NCI-H2227 treated with DMSO at 0.1 percent for 48 hours (cell line): ENCODE measurements at regions not wholly inside any gene's neighbourhood (a gene's known extent, or its start where the extent isn't known, plus 50 kb on each side); places are given as distances from the start of the nearest gene placed in this dataset.
A peak's percentile ranks its signal among the peaks of the same experiment; 100 is the strongest.
"Not testable (repeated sequence)": the region's sequence is repeated elsewhere in the genome, so short reads cannot be mapped to it uniquely, and the experiment has no call there.

Experiments
- DNase-seq: peaks from one replicate; lab custom pipeline; 2025; lab: John Stamatoyannopoulos, UW

DNA sequence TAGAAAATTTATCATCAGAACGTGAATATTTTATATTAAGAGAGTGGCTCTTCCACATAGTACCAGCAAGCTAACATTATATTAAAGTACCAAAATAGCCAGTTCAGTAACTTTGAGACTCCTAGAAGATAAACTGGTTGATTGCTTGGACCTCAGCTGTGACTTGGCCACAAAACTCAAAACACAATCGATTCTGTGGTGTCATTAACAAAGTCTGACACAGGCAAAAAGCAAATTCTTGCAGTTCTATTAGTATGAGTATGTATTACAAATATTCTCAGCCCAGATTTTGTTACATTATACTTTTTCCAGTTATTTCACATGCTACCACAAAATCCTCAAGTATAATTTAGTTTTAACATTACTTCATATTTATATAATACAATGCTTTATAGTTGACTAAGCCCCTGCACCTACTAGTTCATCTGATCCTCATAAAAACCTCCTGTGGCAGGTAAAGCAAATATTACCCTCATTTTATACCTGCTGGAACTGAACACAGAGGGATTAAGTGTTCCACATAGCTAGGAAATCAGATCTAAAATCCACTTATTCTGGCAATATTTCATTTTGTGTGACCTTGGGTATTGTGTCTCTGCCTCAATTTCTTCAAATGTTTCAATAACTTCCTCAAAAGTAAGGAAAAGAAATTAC, 279.9 kb upstream of the MKLN1 start:
- DNase-seq = no peak

DNA sequence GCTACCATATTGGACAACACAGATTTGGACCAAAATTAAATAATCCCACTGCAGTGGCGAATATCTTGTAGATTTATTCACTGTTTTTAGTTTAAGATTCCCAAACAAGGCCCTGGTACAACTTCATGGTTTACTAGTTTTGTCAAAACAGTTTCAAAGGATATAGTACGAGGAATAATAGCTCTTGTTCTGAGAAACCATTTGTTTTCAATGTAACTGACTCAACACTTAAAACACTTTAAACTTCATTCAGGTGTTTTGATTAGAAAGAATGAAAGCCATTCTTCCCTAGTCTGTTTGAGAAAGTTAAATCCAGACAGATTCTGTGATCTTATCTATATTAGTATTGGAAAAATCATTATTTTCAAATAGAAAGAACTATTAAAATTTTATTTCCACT, 276.4 kb upstream of the MKLN1 start:
- no peak for DNase-seq

DNA sequence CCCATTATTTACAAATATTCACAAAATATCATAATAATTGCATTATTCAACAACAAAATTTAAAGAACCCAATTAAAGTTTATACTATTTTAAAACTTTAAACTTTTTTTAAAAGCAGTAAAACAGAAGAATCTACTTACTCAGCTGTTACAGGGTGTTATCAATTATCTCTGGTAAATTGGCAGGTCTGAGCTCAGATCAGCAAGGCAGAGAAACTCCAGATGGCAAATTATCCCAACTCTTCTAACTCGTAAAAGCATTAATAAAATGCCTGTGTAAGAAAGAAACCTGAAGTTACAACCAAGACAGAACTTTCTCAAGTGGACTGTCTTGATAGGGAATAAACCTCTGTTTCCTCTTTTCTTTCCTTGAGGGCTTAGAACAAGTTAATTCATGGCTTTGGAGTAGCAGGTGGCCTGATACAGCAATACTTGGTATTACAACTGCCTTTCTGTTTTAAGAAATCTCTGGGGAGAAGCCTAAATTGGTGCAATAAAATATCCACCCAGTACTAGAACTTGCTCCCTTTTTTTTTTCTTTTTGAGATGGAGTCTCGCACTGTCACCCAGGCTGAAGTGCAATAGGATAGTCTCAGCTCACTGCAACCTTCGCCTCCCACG, 275.3 kb upstream of the MKLN1 start:
- DNase-seq = no peak

DNA sequence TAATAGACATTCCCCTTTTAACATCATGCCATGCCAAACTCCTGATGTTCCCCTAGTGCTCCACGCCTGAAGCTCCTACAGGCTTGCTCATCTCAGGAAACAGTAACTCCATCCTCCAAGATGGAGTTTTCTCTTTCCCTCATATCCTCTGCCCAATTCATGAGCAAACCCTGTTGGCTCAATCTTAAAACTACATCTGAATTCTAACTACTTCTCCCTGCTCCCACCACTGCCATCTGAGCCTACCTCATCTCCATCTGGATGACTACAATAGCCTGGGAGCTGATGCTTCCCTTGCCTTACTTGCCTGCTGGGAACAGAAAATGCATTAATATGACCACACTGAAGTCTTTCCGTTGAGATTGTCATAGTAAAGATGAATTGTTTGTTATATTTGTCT, 271.7 kb upstream of the MKLN1 start:
- DNase-seq = no peak

GRCh38 chr7:131057015-131057793, 270.5 kb upstream of the MKLN1 start:
- DNase-seq = no peak

GRCh38 chr7:131057794-131058070, 269.9 kb upstream of the MKLN1 start:
- DNase-seq = no peak

DNA sequence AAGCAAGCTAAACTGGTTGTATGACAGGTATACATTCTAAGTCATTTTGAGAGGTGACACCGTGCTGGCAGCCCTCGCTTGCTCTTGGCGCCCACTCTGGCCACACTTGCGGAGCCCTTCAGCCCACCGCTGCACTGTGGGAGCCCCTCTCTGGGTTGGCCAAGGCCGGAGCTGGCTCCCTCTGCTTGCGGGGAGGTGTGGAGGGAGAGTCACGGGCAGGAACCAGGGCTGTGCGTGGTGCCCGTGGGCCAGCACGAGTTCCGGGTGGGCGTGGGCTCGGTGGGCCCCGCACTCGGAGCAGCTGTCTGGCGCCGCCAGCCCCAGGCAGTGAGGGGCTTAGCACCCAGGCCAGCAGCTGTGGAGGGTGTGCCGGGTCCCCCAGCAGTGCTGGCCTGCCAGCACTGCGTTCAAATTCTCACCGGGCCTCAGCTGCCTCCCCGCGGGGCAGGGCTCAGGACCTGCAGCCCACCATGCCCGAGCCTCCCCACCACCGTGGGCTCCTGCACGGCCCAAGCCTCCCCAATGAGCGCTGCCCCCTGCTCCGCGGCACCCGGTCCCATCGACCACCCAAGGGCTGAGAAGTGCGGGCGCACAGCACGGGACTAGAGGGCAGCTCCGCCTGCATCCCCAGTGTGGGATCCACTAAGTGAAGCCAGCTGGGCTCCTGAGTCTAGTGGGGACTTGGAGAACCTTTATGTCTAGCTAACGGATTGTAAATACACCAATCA, 269.0 kb upstream of the MKLN1 start:
- not testable (repeated sequence) for DNase-seq

DNA sequence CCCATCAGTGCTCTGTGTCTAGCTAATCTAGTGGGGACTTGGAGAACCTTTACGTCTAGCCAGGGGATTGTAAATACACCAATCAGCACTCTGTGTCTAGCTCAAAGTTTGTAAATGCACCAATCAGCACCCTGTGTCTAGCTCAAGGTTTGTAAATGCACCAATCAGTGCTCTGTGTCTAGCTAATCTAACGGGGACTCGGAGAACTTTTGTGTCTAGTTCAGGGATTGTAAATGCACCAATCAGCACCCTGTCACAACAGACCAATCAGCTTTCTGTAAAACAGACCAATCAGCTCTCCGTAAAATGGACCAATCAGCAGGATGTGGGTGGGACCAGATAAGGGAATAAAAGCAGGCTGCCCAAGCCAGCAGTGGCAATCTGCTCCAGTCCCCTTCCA, 268.3 kb upstream of the MKLN1 start:
- DNase-seq = not testable (repeated sequence)

- no peak for DNase-seq
Observed at GRCh38 chr7:131061158-131061557, 266.5 kb upstream of the MKLN1 start.

DNA sequence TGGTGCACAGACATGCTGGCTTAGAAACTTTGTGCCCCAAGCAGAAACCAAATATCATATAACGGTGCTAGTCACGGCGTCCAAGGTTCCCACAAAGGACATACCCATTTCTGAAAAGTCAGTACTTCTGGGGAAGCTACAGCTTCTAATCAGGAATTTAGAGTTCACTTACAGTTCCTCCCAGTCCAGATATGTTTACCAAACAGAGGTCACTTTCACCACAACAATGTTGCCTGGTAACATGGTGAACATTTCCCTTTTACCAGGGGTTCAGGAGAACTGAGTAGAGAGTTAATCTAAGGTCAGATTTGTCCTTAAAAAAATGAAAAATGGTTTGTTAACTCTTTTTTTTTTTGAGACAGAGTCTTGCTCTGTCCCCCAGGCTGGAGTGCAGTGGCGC, 265.9 kb upstream of the MKLN1 start:
- no peak for DNase-seq

GRCh38 chr7:131066635-131067034, 261.0 kb upstream of the MKLN1 start:
- DNase-seq = no peak

DNA sequence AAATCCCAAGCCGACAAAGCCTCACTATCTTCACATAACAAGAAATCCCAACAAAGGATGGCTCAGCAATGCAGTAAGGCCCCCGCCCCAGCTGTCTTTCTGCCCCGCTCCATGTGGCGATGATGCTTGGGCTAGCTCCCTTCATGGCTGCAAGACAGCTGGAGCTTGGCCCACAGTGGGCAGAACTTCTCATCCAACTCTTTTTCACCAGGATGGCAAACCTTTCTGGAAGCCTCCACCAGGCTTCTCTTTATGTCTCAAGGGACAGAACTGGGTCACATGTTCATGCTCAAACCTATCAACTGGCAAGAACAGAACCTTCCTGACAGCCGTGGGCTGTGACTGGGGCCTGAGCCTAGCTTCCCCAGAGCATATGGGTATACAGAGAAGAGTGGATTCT, 260.5 kb upstream of the MKLN1 start:
- no peak for DNase-seq

GRCh38 chr7:131068604-131069021, 259.1 kb upstream of the MKLN1 start:
- DNase-seq = no peak

- peak; percentile 83 for DNase-seq
Observed at GRCh38 chr7:131071786-131072504, 255.7 kb upstream of the MKLN1 start.

- DNase-seq = peak; percentile 77
Observed at GRCh38 chr7:131072505-131073091, 255.1 kb upstream of the MKLN1 start.

- DNase-seq = no peak
Observed at GRCh38 chr7:131074043-131074442, 253.6 kb upstream of the MKLN1 start.

GRCh38 chr7:131074585-131074984, 253.1 kb upstream of the MKLN1 start:
- DNase-seq = no peak

GRCh38 chr7:131075406-131075805, 252.3 kb upstream of the MKLN1 start:
- no peak for DNase-seq

GRCh38 chr7:131076032-131076431, 251.6 kb upstream of the MKLN1 start:
- DNase-seq = no peak

DNA sequence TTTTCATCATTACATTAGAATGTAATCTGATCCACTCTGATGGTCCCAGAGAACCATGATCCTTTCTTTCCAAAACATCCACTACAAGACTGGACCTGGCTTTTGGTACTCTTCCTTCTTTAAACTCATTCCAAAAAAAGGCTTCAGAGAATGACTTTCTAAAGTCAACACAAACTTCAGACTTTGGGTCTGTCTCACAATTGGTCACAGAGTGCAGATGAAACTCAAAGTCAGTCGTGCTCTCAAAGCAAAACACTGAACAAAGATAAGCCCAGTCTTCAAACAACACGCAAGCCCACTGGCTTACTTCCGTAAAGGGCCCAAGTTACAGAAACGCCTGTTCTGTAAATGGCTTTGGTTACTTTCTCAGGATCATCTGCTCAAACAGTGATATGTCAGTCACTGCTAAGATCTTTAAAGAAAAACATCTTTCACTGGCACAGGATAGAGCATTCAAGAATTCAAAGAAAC, 250.9 kb upstream of the MKLN1 start:
- no peak for DNase-seq

- DNase-seq = no peak
Observed at GRCh38 chr7:131077735-131078134, 249.9 kb upstream of the MKLN1 start.

GRCh38 chr7:131080754-131081153, 246.9 kb upstream of the MKLN1 start:
- DNase-seq = no peak
